Kidney capillary endothelial cell (primary cell): ENCODE measurements at regions not wholly inside any gene's neighbourhood (a gene's known extent, or its start where the extent isn't known, plus 50 kb on each side); places are given as distances from the start of the nearest gene placed in this dataset.
"Not testable (repeated sequence)": the region's sequence is repeated elsewhere in the genome, so short reads cannot be mapped to it uniquely, and the experiment has no call there.

Experiments used
- DNase-seq: peaks from one replicate; pipeline ENCODE4 v3.0.0-alpha.2; 2018; ENCODE audit warnings: low spot score

GRCh38 chrX:25141684-25142083, 125.9 kb upstream of the ARX start:
- DNase-seq, result no peak

- no peak for DNase-seq
Measured at GRCh38 chrX:25131055-25131454, 115.3 kb upstream of the ARX start.

GRCh38 chrX:25130619-25131018, 114.9 kb upstream of the ARX start:
- no peak for DNase-seq

- DNase-seq, result no peak
Measured at GRCh38 chrX:25125483-25125882, 109.7 kb upstream of the ARX start.

GRCh38 chrX:25124391-25124790, 108.6 kb upstream of the ARX start:
- no peak for DNase-seq

- no peak for DNase-seq
Measured at GRCh38 chrX:25112156-25112555, 96.4 kb upstream of the ARX start.

- DNase-seq, result no peak
Measured at GRCh38 chrX:25108481-25108880, 92.7 kb upstream of the ARX start.

- DNase-seq, result no peak
Measured at GRCh38 chrX:25105221-25105620, 89.5 kb upstream of the ARX start.

- DNase-seq, result no peak
Measured at GRCh38 chrX:25096522-25097045, 80.8 kb upstream of the ARX start.

- not testable (repeated sequence) for DNase-seq
Measured at GRCh38 chrX:25091152-25091551, 75.4 kb upstream of the ARX start.

- DNase-seq, result no peak
Measured at GRCh38 chrX:25084446-25084845, 68.7 kb upstream of the ARX start.

- no peak for DNase-seq
Measured at GRCh38 chrX:25083661-25084060, 67.9 kb upstream of the ARX start.

GRCh38 chrX:25079020-25079419, 63.3 kb upstream of the ARX start:
- no peak for DNase-seq

GRCh38 chrX:25076941-25077500, 61.3 kb upstream of the ARX start:
- no peak for DNase-seq

GRCh38 chrX:25072247-25072646, 56.5 kb upstream of the ARX start:
- no peak for DNase-seq

GRCh38 chrX:25070038-25070437, 54.3 kb upstream of the ARX start:
- no peak for DNase-seq

- DNase-seq, result no peak
Measured at GRCh38 chrX:25069209-25069608, 53.4 kb upstream of the ARX start.

GRCh38 chrX:25068340-25068739, 52.6 kb upstream of the ARX start:
- DNase-seq, result no peak

GRCh38 chrX:25067271-25068172, 51.8 kb upstream of the ARX start:
- DNase-seq, result no peak

GRCh38 chrX:25066131-25066530, 50.4 kb upstream of the ARX start:
- DNase-seq, result no peak
